HG03521 (cell line): ENCODE measurements at regions not wholly inside any gene's neighbourhood (a gene's known extent, or its start where the extent isn't known, plus 50 kb on each side); places are given as distances from the start of the nearest gene placed in this dataset.

Experiments used
- ATAC-seq: cut with Tn5 transposase; IDR thresholded peaks from one replicate; pipeline ENCODE4 v1.9.1; 2021; ENCODE audit warnings: mild to moderate bottlenecking, moderate library complexity; ENCODE audit not compliant: unreplicated experiment

- no peak for ATAC-seq
These were observed 632.4 kb upstream of the TYRP1 start for GRCh38 chr9:12060811-12061210.

GRCh38 chr9:12065050-12065449 is 628.1 kb upstream of the TYRP1 start:
- no peak for ATAC-seq

GRCh38 chr9:12065686-12066085 is 627.5 kb upstream of the TYRP1 start:
- ATAC-seq = no peak

GRCh38 chr9:12066455-12067035 is 626.6 kb upstream of the TYRP1 start:
- no peak for ATAC-seq

- no peak for ATAC-seq
These were observed 623.8 kb upstream of the TYRP1 start for GRCh38 chr9:12069366-12069765.

- no peak for ATAC-seq
These were observed 607.8 kb upstream of the TYRP1 start for GRCh38 chr9:12085399-12085798.

GRCh38 chr9:12091865-12092527 is 601.2 kb upstream of the TYRP1 start:
- ATAC-seq = no peak

GRCh38 chr9:12094046-12094445 is 599.1 kb upstream of the TYRP1 start:
- ATAC-seq = no peak

- ATAC-seq = no peak
These were observed 597.3 kb upstream of the TYRP1 start for GRCh38 chr9:12095931-12096330.

- ATAC-seq = no peak
These were observed 559.8 kb upstream of the TYRP1 start for GRCh38 chr9:12133416-12133815.

GRCh38 chr9:12141422-12141821 is 551.8 kb upstream of the TYRP1 start:
- ATAC-seq = no peak

- ATAC-seq = no peak
These were observed 537.6 kb upstream of the TYRP1 start for GRCh38 chr9:12155401-12156134.

- no peak for ATAC-seq
These were observed 530.9 kb upstream of the TYRP1 start for GRCh38 chr9:12162181-12162815.

- ATAC-seq = no peak
These were observed 529.3 kb upstream of the TYRP1 start for GRCh38 chr9:12163723-12164458.

GRCh38 chr9:12166518-12166917 is 526.7 kb upstream of the TYRP1 start:
- ATAC-seq = no peak

GRCh38 chr9:12170456-12170855 is 522.7 kb upstream of the TYRP1 start:
- no peak for ATAC-seq

GRCh38 chr9:12178634-12179033 is 514.6 kb upstream of the TYRP1 start:
- no peak for ATAC-seq

GRCh38 chr9:12182806-12183205 is 510.4 kb upstream of the TYRP1 start:
- no peak for ATAC-seq

- ATAC-seq = no peak
These were observed 509.9 kb upstream of the TYRP1 start for GRCh38 chr9:12183321-12183720.

GRCh38 chr9:12185856-12186255 is 507.3 kb upstream of the TYRP1 start:
- ATAC-seq = no peak

- ATAC-seq = no peak
These were observed 501.6 kb upstream of the TYRP1 start for GRCh38 chr9:12191630-12192029.
